GM18858 (cell line): ENCODE measurements at regions not wholly inside any gene's neighbourhood (a gene's known extent, or its start where the extent isn't known, plus 50 kb on each side); places are given as distances from the start of the nearest gene placed in this dataset.
"Not testable (repeated sequence)": the region's sequence is repeated elsewhere in the genome, so short reads cannot be mapped to it uniquely, and the experiment has no call there.

Source experiments
- ATAC-seq: cut with Tn5 transposase; IDR thresholded peaks from one replicate; pipeline ENCODE4 v1.9.1; 2021; ENCODE audit not compliant: unreplicated experiment

GRCh38 chr7:83832009-83832408, 183.1 kb upstream of the SEMA3E start:
- no peak for ATAC-seq

GRCh38 chr7:83827036-83827435, 178.1 kb upstream of the SEMA3E start:
- ATAC-seq: no peak

GRCh38 chr7:83824214-83824613, 175.3 kb upstream of the SEMA3E start:
- no peak for ATAC-seq

- no peak for ATAC-seq
These were observed 172.9 kb upstream of the SEMA3E start for GRCh38 chr7:83821866-83822265.

- no peak for ATAC-seq
These were observed 171.7 kb upstream of the SEMA3E start for GRCh38 chr7:83820641-83821040.

- no peak for ATAC-seq
These were observed 171.0 kb upstream of the SEMA3E start for GRCh38 chr7:83819911-83820310.

- no peak for ATAC-seq
These were observed 165.5 kb upstream of the SEMA3E start for GRCh38 chr7:83814480-83814879.

- ATAC-seq: not testable (repeated sequence)
These were observed 163.6 kb upstream of the SEMA3E start for GRCh38 chr7:83812563-83812962.

- ATAC-seq: no peak
These were observed 160.0 kb upstream of the SEMA3E start for GRCh38 chr7:83808982-83809381.

GRCh38 chr7:83807774-83808173, 158.8 kb upstream of the SEMA3E start:
- ATAC-seq: no peak

- ATAC-seq: no peak
These were observed 157.6 kb upstream of the SEMA3E start for GRCh38 chr7:83806538-83806937.

- ATAC-seq: no peak
These were observed 150.4 kb upstream of the SEMA3E start for GRCh38 chr7:83799333-83799732.

GRCh38 chr7:83798489-83798888, 149.6 kb upstream of the SEMA3E start:
- ATAC-seq: peak; percentile 59

- peak; percentile 57 for ATAC-seq
These were observed 147.8 kb upstream of the SEMA3E start for GRCh38 chr7:83796760-83797159.

- ATAC-seq: no peak
These were observed 145.9 kb upstream of the SEMA3E start for GRCh38 chr7:83794829-83795228.

GRCh38 chr7:83793558-83793957, 144.6 kb upstream of the SEMA3E start:
- no peak for ATAC-seq

- no peak for ATAC-seq
These were observed 142.8 kb upstream of the SEMA3E start for GRCh38 chr7:83791737-83792136.

- ATAC-seq: no peak
These were observed 137.9 kb upstream of the SEMA3E start for GRCh38 chr7:83786858-83787257.

GRCh38 chr7:83782628-83783027, 133.7 kb upstream of the SEMA3E start:
- ATAC-seq: no peak

- ATAC-seq: no peak
These were observed 129.1 kb upstream of the SEMA3E start for GRCh38 chr7:83778073-83778443.

GRCh38 chr7:83777406-83778072, 128.6 kb upstream of the SEMA3E start:
- no peak for ATAC-seq

GRCh38 chr7:83769407-83769806, 120.5 kb upstream of the SEMA3E start:
- no peak for ATAC-seq

- no peak for ATAC-seq
These were observed 102.3 kb upstream of the SEMA3E start for GRCh38 chr7:83751217-83751616.
